OCI-LY1 (cell line): ENCODE measurements at regions not wholly inside any gene's neighbourhood (a gene's known extent, or its start where the extent isn't known, plus 50 kb on each side); places are given as distances from the start of the nearest gene placed in this dataset.
A peak's percentile ranks its signal among the peaks of the same experiment; 100 is the strongest.

Experiments
- H2AFZ ChIP-seq: fragments of 200-600 bp; sonication (generic), shearing (Covaris generic); 2 replicates; pipeline ENCODE4 v1.6.0; 2014; ENCODE audit warnings: antibody characterized with exemption, mild to moderate bottlenecking, low read length
- H3F3A ChIP-seq: fragments of 200-600 bp; sonication (generic), shearing (Covaris generic); 2 replicates; pipeline ENCODE4 v1.6.0; 2014; ENCODE audit warnings: mild to moderate bottlenecking, antibody characterized with exemption, low read length, moderate library complexity; ENCODE audit not compliant: insufficient read depth
- H3K27ac ChIP-seq: fragments of 200-600 bp; sonication (generic); 2 replicates; pipeline ENCODE4 v1.5.1; 2014; ENCODE audit warnings: low read length, mixed run types, mild to moderate bottlenecking, low read depth; ENCODE audit not compliant: poor library complexity, severe bottlenecking
- H3K27me3 ChIP-seq: fragments of 200-600 bp; sonication (generic); 2 replicates; pipeline ENCODE4 v1.6.0; 2014; ENCODE audit warnings: antibody characterized with exemption, mild to moderate bottlenecking, low read length, moderate library complexity; ENCODE audit not compliant: insufficient read depth
- H3K36me3 ChIP-seq: fragments of 200-600 bp; sonication (generic); 2 replicates; pipeline ENCODE4 v1.6.1; 2014; ENCODE audit warnings: mild to moderate bottlenecking, antibody characterized with exemption, low read length, moderate library complexity, mixed read lengths; ENCODE audit not compliant: insufficient read depth
- H3K4me1 ChIP-seq: fragments of 200-600 bp; sonication (generic); 2 replicates; pipeline ENCODE4 v1.5.1; 2014; ENCODE audit warnings: mild to moderate bottlenecking, low read length, moderate library complexity; ENCODE audit not compliant: insufficient read depth, severe bottlenecking
- H3K4me2 ChIP-seq: fragments of 200-600 bp; sonication (generic), shearing (Covaris generic); 2 replicates; pipeline ENCODE4 v1.6.1; 2014; ENCODE audit warnings: low read length
- H3K4me3 ChIP-seq: fragments of 200-600 bp; sonication (generic); 2 replicates; pipeline ENCODE4 v1.5.1; 2014; ENCODE audit warnings: low read length, low read depth, mild to moderate bottlenecking, mixed read lengths; ENCODE audit not compliant: poor library complexity, severe bottlenecking
- H3K79me2 ChIP-seq: fragments of 200-600 bp; shearing (Covaris generic); 2 replicates; pipeline ENCODE4 v1.6.1; 2016; ENCODE audit warnings: mixed run types, low read length, mixed read lengths; ENCODE audit not compliant: insufficient read depth
- H3K9ac ChIP-seq: fragments of 200-600 bp; sonication (generic), shearing (Covaris generic); 2 replicates; pipeline ENCODE4 v1.6.1; 2014; ENCODE audit warnings: mild to moderate bottlenecking, low read length, mixed read lengths
- H3K9me2 ChIP-seq: fragments of 200-600 bp; sonication (generic), shearing (Covaris generic); 2 replicates; pipeline ENCODE4 v1.6.1; 2014; ENCODE audit warnings: low read depth, mild to moderate bottlenecking, low read length, mixed read lengths
- H3K9me3 ChIP-seq: fragments of 200-600 bp; shearing (Covaris generic); 2 replicates; pipeline ENCODE4 v1.6.1; 2014; ENCODE audit warnings: low read length, mixed read lengths
- H4K20me1 ChIP-seq: fragments of 200-600 bp; sonication (generic), shearing (Covaris generic); 2 replicates; pipeline ENCODE4 v1.6.0; 2016; ENCODE audit warnings: mild to moderate bottlenecking, low read length; ENCODE audit not compliant: insufficient read depth
- EZH2 ChIP-seq: fragments of 200-600 bp; sonication (generic), shearing (Covaris generic); IDR thresholded peaks from 2 replicates; pipeline ENCODE4 v1.8.0; 2017; ENCODE audit warnings: borderline replicate concordance, mixed run types, mild to moderate bottlenecking, antibody characterized with exemption, low read length, moderate library complexity, mixed read lengths
- TF ChIP-seq, protein P1 (sequence below): fragments of 200-600 bp; sonication (generic), shearing (Covaris generic); IDR thresholded peaks from 2 replicates; pipeline ENCODE4 v1.5.1; 2017; ENCODE audit warnings: mild to moderate bottlenecking, antibody characterized with exemption, low read length, moderate library complexity, mixed read lengths

DNA sequence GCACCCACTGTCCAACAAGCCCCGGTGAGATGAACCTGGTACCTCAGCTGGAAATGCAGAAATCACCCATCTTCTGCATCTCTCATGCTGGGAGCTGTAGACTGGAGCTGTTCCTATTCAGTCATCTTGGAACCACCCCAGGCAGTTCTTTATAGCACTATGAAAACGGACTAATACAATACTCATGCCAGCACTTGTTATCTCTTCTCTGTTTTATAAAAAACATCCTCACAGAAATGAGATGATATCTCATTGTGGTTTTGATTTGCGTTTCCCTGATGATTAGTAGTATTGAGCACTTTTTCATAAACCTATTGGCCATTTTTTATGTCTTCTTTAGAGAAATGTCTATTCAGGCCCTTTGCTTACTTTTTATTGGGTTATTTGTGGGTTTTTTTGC lies 156.2 kb upstream of the ARPP21 start:
- Histone ChIP-seq H3K4me2 (peak overlapping the region; percentile 27), H3K9ac (no peak overlapping the region), H4K20me1 (no peaks in the 10 kb centered on the region), H3K27ac (no peak overlapping the region), H3K27me3 (no peaks in the 10 kb centered on the region), H3K79me2 (no peaks in the 10 kb centered on the region), H3K9me3 (no peaks in the 10 kb centered on the region), H3K4me3 (no peak overlapping the region), H3K9me2 (no peaks in the 10 kb centered on the region), H2AFZ (peak overlapping the region; percentile 98; the same call in 1 of the 2 replicates), H3F3A (no peaks in the 10 kb centered on the region), H3K36me3 (no peaks in the 10 kb centered on the region), H3K4me1 (peaks cover 51% of the 10 kb centered on the region)
- TF ChIP-seq, protein P1, sequence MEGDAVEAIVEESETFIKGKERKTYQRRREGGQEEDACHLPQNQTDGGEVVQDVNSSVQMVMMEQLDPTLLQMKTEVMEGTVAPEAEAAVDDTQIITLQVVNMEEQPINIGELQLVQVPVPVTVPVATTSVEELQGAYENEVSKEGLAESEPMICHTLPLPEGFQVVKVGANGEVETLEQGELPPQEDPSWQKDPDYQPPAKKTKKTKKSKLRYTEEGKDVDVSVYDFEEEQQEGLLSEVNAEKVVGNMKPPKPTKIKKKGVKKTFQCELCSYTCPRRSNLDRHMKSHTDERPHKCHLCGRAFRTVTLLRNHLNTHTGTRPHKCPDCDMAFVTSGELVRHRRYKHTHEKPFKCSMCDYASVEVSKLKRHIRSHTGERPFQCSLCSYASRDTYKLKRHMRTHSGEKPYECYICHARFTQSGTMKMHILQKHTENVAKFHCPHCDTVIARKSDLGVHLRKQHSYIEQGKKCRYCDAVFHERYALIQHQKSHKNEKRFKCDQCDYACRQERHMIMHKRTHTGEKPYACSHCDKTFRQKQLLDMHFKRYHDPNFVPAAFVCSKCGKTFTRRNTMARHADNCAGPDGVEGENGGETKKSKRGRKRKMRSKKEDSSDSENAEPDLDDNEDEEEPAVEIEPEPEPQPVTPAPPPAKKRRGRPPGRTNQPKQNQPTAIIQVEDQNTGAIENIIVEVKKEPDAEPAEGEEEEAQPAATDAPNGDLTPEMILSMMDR, result no peak
- TF ChIP-seq EZH2, result no peak

DNA sequence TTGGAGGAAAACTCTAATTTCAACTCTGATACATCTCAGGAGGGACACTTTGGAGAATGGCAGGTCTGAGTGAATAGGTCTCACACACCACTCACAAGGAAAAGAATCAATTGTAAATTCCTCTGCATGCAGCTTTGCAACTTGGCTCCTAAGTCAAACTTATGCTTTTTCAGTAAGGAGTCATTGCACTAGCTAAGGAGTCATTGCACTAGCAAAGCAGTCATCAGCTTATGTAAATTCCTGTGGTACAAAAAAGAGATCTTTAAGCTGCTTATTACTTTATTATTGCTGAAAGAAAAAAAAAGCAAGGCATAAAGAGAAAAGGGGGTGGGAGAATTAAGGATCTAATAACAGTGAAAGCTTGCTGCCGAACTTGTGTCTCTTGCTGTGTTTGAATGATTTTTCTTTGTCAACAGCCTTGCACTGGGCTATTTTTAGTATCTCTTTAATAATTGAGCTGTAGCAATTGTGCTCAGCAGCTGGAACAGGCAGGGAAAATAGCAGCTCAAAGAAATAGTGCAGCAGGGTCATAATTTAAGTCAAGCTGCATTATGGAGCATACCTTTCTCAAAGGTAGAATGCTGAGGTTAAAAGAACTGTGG lies 154.3 kb upstream of the ARPP21 start:
- Histone ChIP-seq H3K36me3 (no peaks in the 10 kb centered on the region), H2AFZ (no peak overlapping the region; the same call in 1 of the 2 replicates), H3K4me1 (peaks cover 55% of the 10 kb centered on the region), H3K27ac (peak overlapping the region; percentile 33), H3F3A (no peaks in the 10 kb centered on the region), H3K9ac (0 out of 2 replicates have a peak overlapping the region, but pooled peaks have one; percentile 15), H3K79me2 (no peaks in the 10 kb centered on the region), H4K20me1 (no peaks in the 10 kb centered on the region), H3K9me3 (no peaks in the 10 kb centered on the region), H3K27me3 (no peaks in the 10 kb centered on the region), H3K4me3 (no peak overlapping the region), H3K4me2 (peak overlapping the region; percentile 37), H3K9me2 (no peaks in the 10 kb centered on the region)
- TF ChIP-seq, protein P1, result no peak
- no peak for TF ChIP-seq EZH2

DNA sequence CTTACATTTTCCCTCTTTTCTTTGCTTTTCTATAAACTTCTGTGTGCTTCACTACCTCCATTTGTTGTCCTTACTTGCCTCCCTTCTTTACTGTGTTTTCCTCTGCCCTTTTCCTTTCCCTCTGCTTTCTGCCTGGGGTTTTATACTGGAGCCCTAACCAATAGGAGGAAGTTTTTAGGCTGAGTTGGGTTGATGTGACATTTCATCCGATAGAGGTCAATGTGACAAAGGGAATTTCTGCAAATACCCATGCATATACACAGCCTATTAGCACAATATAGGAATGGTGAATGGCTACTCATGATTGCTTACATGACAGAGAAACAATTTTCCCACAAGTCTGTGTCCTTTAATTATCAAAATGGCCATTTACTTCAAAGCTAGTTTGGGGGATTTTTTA lies 153.0 kb upstream of the ARPP21 start:
- Histone ChIP-seq H3K36me3 (no peaks in the 10 kb centered on the region), H3K27ac (no peak overlapping the region), H3K9me2 (no peaks in the 10 kb centered on the region), H3K4me1 (peaks cover 57% of the 10 kb centered on the region), H3K4me3 (no peak overlapping the region), H2AFZ (no peak overlapping the region), H3K9me3 (no peaks in the 10 kb centered on the region), H3K79me2 (no peaks in the 10 kb centered on the region), H3K4me2 (no peak overlapping the region), H3F3A (no peaks in the 10 kb centered on the region), H3K9ac (no peak overlapping the region), H4K20me1 (no peaks in the 10 kb centered on the region), H3K27me3 (no peaks in the 10 kb centered on the region)
- TF ChIP-seq, protein P1, result peak; percentile 26; the same call in 1 of the 2 replicates
- no peak for TF ChIP-seq EZH2
